NK-92 treated with Interleukin-12 subunit alpha and Interleukin-12 subunit beta, amount 100 ng/mL, for 24 hours (cell line): ENCODE measurements at regions not wholly inside any gene's neighbourhood (a gene's known extent, or its start where the extent isn't known, plus 50 kb on each side); places are given as distances from the start of the nearest gene placed in this dataset.
"Not testable (repeated sequence)": the region's sequence is repeated elsewhere in the genome, so short reads cannot be mapped to it uniquely, and the experiment has no call there.

Source experiments
- DNase-seq: peaks from one replicate; lab custom pipeline; 2025; lab: John Stamatoyannopoulos, UW

- DNase-seq, result not testable (repeated sequence)
Observed at GRCh38 chr9:64016845-64017406, 1268.1 kb downstream of the FOXD4L5 start.

GRCh38 chr9:64016246-64016645 lies 1268.8 kb downstream of the FOXD4L5 start:
- not testable (repeated sequence) for DNase-seq

- no peak for DNase-seq
Observed at GRCh38 chr9:64015136-64015535, 1269.9 kb downstream of the FOXD4L5 start.

- DNase-seq, result not testable (repeated sequence)
Observed at GRCh38 chr9:64014386-64015091, 1270.5 kb downstream of the FOXD4L5 start.

- not testable (repeated sequence) for DNase-seq
Observed at GRCh38 chr9:64013122-64013521, 1271.9 kb downstream of the FOXD4L5 start.

GRCh38 chr9:64012014-64012413 lies 1273.0 kb downstream of the FOXD4L5 start:
- not testable (repeated sequence) for DNase-seq

GRCh38 chr9:63979741-63980140 lies 1305.3 kb downstream of the FOXD4L5 start:
- not testable (repeated sequence) for DNase-seq
